T-cell (primary cell): ENCODE measurements at regions not wholly inside any gene's neighbourhood (a gene's known extent, or its start where the extent isn't known, plus 50 kb on each side); places are given as distances from the start of the nearest gene placed in this dataset.

ENCODE experiments used
- ATAC-seq, 4 experiments: fragments of 200-7000 bp in 3 of 4; fragments of 150-1000 bp in 1 of 4; cut with Tn5 transposase; replicated peaks in 1 of 4; 1 replicate in 3 of 4; 2 replicates in 1 of 4; pipeline ENCODE4 v1.10.0; 2021; ENCODE audit warnings: moderate library complexity in 3 of 4, mild to moderate bottlenecking in 2 of 4, moderate number of reproducible peaks in 1 of 4
- CTCF ChIA-PET, 2 donors: fragments of 300-600 bp; sonication (Branson Sonifier 250); formaldehyde crosslinking; loops; one replicate each; lab custom pipeline; 2022; ENCODE audit warnings: antibody characterized with exemption in 2 of 2; lab: Charles Lee
- POLR2A ChIA-PET, 2 donors: fragments of 300-600 bp; sonication (Branson Sonifier 250); formaldehyde crosslinking; loops; one replicate each; lab custom pipeline; 2022; ENCODE audit warnings: antibody characterized with exemption in 2 of 2; lab: Charles Lee
- DNase-seq, 35 experiments: peaks; one replicate each; pipeline versions ENCODE4 v3.0.0 to v3.0.0-alpha.2; 2013 to 2023
- H3K27ac ChIP-seq: one replicate; pipeline ENCODE4 v1.5.1; 2013; ENCODE audit warnings: low read length
- H3K27me3 ChIP-seq, 2 experiments: replicated peaks in 1 of 2; 1 replicate in 1 of 2; 2 replicates in 1 of 2; pipeline versions ENCODE4 v1.6.1 to v1.7.0; 2013; ENCODE audit warnings: low read length in 1 of 2, mixed read lengths in 1 of 2; ENCODE audit not compliant: control insufficient read depth in 2 of 2, insufficient read depth in 2 of 2; ENCODE audit errors: extremely low read depth in 1 of 2
- H3K36me3 ChIP-seq, 2 donors: 1 replicate in 1 of 2; 2 replicates in 1 of 2; pipeline versions ENCODE4 v1.6.1 to v1.7.0; 2013; ENCODE audit warnings: low read length in 1 of 2; ENCODE audit not compliant: control insufficient read depth in 2 of 2, insufficient read depth in 1 of 2; ENCODE audit errors: extremely low read depth in 1 of 2
- H3K4me1 ChIP-seq, 2 experiments: 1 replicate in 1 of 2; 2 replicates in 1 of 2; pipeline versions ENCODE4 v1.6.1 to v1.7.0; 2013; ENCODE audit warnings: low read length in 2 of 2, mixed read lengths in 1 of 2; ENCODE audit not compliant: insufficient read depth in 2 of 2, control insufficient read depth in 1 of 2; ENCODE audit errors: extremely low read depth in 1 of 2
- H3K4me3 ChIP-seq, 2 donors: 1 replicate in 1 of 2; 2 replicates in 1 of 2; pipeline versions ENCODE4 v1.5.1 to v1.7.0; 2013; ENCODE audit warnings: mild to moderate bottlenecking in 2 of 2, low read length in 1 of 2, moderate library complexity in 1 of 2; ENCODE audit not compliant: control insufficient read depth in 1 of 2; ENCODE audit errors: extremely low read depth in 1 of 2
- H3K9me3 ChIP-seq: 2 replicates; pipeline ENCODE4 v1.7.0; 2013
- H3K27ac Mint-ChIP-seq, 2 donors: one replicate each; pipeline ENCODE4 v1.8.0; 2020 to 2021; ENCODE audit warnings: mild to moderate bottlenecking in 2 of 2, mixed read lengths in 2 of 2
- H3K27me3 Mint-ChIP-seq, 2 donors: one replicate each; pipeline ENCODE4 v1.8.0; 2021 to 2022; ENCODE audit warnings: mixed read lengths in 2 of 2
- H3K36me3 Mint-ChIP-seq: one replicate; pipeline ENCODE4 v1.8.0; 2021; ENCODE audit warnings: mixed read lengths
- H3K4me1 Mint-ChIP-seq, 3 donors: one replicate each; pipeline ENCODE4 v1.8.0; 2020 to 2022; ENCODE audit warnings: mixed read lengths in 3 of 3, mild to moderate bottlenecking in 1 of 3
- H3K4me3 Mint-ChIP-seq, 3 donors: one replicate each; pipeline ENCODE4 v1.8.0; 2020 to 2022; ENCODE audit warnings: mild to moderate bottlenecking in 3 of 3, mixed read lengths in 3 of 3, moderate library complexity in 3 of 3
- H3K9me3 Mint-ChIP-seq, 3 donors: one replicate each; pipeline ENCODE4 v1.8.0; 2020 to 2022; ENCODE audit warnings: mixed read lengths in 3 of 3
- WGBS: methylation state at CpG from one replicate; pipeline ENCODE4 v1.1.5; 2013; ENCODE audit warnings: missing lambda C conversion rate; ENCODE audit not compliant: insufficient coverage; 5-methylcytosine and 5-hydroxymethylcytosine counted together

GRCh38 chr4:11589676-11590075 is 161.0 kb upstream of the HS3ST1 start:
- POLR2A ChIA-PET: no interaction called here
- no peaks in the 10 kb centered on the region for H3K36me3 ChIP-seq
- Mint-ChIP-seq H3K4me3 (no peak overlapping the region), H3K27ac (no peak overlapping the region), H3K27me3 (no peaks in the 10 kb centered on the region), H3K4me1 (no peaks in the 10 kb centered on the region), H3K9me3 (no peaks in the 10 kb centered on the region), H3K36me3 (no peaks in the 10 kb centered on the region)
- ATAC-seq: no peak
- WGBS: 87% methylated on average over 1 of the region's 1 CpG
- DNase-seq: no peak
- no peak overlapping the region for H3K4me3 ChIP-seq
- H3K4me1 ChIP-seq: no peaks in the 10 kb centered on the region
- H3K27me3 ChIP-seq: no peaks in the 10 kb centered on the region
- no peaks in the 10 kb centered on the region for H3K9me3 ChIP-seq
- H3K27ac ChIP-seq: no peak overlapping the region
- CTCF ChIA-PET: no interaction called here

DNA sequence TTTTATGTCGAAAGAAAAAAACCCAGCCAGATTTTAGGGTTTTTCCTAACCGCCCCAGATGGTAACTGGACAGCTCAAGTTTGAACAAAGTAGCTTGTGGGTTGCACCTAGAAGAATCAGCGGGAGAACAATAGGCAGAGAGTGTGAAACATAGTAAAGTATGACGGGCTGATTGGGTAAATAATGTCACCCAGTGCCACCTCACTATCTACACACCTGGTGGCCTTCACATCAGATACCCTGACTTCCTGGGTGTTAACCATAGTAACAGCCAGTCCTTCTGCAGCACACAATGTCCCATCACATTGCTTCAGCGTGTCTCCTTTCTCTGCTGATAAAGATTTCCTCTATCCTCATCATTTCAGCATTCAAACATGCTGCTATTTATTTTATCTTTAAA is 159.1 kb upstream of the HS3ST1 start:
- Mint-ChIP-seq H3K9me3 (no peaks in the 10 kb centered on the region), H3K27ac (no peak overlapping the region), H3K27me3 (peaks cover 0 to 8% of the 10 kb centered on the region in 2 donors), H3K36me3 (no peaks in the 10 kb centered on the region), H3K4me3 (no peak overlapping the region), H3K4me1 (no peaks in the 10 kb centered on the region)
- 86% methylated on average over 1 of the region's 5 CpGs for WGBS
- Histone ChIP-seq H3K27me3 (peaks cover 0 to 3% of the 10 kb centered on the region in 2 experiments), H3K4me1 (no peaks in the 10 kb centered on the region), H3K36me3 (no peaks in the 10 kb centered on the region), H3K4me3 (no peak overlapping the region), H3K9me3 (no peaks in the 10 kb centered on the region), H3K27ac (no peak overlapping the region)
- CTCF ChIA-PET: interaction anchor here in 1 of 2 donors (0.7 kb wide), 1 partner anchor 168 kb away, joined by 7 read pairs; no protein-coding TSS in a partner anchor
- no peak for DNase-seq
- no peak for ATAC-seq
- POLR2A ChIA-PET: no interaction called here

DNA sequence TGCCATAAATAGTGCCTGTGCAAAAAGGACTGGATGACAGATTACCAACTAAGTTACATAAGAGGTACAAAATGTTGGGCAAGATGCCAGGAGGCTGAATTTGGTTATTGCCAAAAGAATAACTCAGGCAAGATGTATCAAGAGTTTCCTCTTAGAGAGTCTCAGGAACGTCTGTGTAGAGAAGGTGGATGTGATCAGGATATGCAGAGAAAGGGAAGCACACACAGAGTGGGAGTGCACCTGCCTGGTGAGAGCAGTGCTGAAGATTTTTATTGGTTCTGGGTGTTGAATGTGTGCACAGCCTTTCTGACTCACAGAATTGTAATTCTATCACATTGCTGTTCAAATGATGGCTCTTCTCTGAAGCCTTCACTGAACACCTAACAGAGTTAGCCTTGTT is 156.8 kb upstream of the HS3ST1 start:
- peaks cover 0 to 8% of the 10 kb centered on the region in 2 donors for H3K27me3 Mint-ChIP-seq
- H3K4me3 Mint-ChIP-seq: no peak overlapping the region
- ATAC-seq: no peak
- no peak overlapping the region for H3K27ac ChIP-seq
- ChIA-PET CTCF (no interaction called here), POLR2A (no interaction called here)
- no peaks in the 10 kb centered on the region for H3K36me3 Mint-ChIP-seq
- no peaks in the 10 kb centered on the region for H3K36me3 ChIP-seq
- peaks cover 0 to 3% of the 10 kb centered on the region in 2 experiments for H3K27me3 ChIP-seq
- no peaks in the 10 kb centered on the region for H3K4me1 ChIP-seq
- no peak overlapping the region for H3K27ac Mint-ChIP-seq
- no peak overlapping the region for H3K4me3 ChIP-seq
- no peak for DNase-seq
- H3K9me3 Mint-ChIP-seq: peaks cover 5 to 6% (median 5%) of the 10 kb centered on the region in 3 donors
- H3K9me3 ChIP-seq: no peaks in the 10 kb centered on the region
- no peaks in the 10 kb centered on the region for H3K4me1 Mint-ChIP-seq
- 11% methylated on average over 1 of the region's 1 CpG for WGBS

- no peak overlapping the region for H3K4me3 Mint-ChIP-seq
- CTCF ChIA-PET: no interaction called here
- ATAC-seq: no peak
- Histone ChIP-seq H3K9me3 (no peaks in the 10 kb centered on the region), H3K4me3 (no peak overlapping the region), H3K4me1 (no peaks in the 10 kb centered on the region), H3K36me3 (no peaks in the 10 kb centered on the region), H3K27me3 (no peaks in the 10 kb centered on the region), H3K27ac (no peak overlapping the region)
- peaks cover 0 to 4% (median 3%) of the 10 kb centered on the region in 3 donors for H3K9me3 Mint-ChIP-seq
- no peak for DNase-seq
- H3K27ac Mint-ChIP-seq: no peak overlapping the region
- H3K36me3 Mint-ChIP-seq: no peaks in the 10 kb centered on the region
- H3K27me3 Mint-ChIP-seq: no peaks in the 10 kb centered on the region
- POLR2A ChIA-PET: no interaction called here
- no peaks in the 10 kb centered on the region for H3K4me1 Mint-ChIP-seq
Observed at GRCh38 chr4:11568511-11568910, 139.8 kb upstream of the HS3ST1 start.

DNA sequence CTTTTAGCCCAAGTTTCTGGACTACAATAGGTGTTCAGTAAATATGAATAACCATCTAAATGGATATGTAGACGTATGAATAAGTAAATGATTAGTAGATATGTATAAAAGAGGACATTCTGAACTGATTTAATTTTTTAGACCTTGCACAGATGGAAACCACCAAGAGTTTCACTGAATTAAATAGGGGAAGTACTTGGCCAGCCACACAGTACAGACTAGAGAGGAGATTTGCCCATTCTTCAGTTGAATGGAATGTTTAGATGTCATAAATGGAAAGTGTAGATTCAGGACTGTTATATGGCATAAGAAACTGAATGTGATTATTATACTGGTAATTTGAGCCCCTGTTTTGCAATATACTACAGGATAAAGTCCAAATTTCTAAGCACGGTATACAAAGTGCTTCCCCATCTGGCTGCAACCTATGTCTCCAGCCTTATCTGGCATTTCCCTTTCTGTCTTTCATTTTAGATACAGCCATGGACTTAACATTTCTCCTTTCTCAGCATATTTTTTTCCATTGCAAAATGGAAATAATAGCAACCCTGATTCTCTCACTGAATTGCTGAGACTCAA is 137.8 kb upstream of the HS3ST1 start:
- H3K36me3 Mint-ChIP-seq: no peaks in the 10 kb centered on the region
- H3K27ac Mint-ChIP-seq: no peak overlapping the region
- no peaks in the 10 kb centered on the region for H3K4me1 ChIP-seq
- no peak for DNase-seq
- peaks cover 0 to 4% (median 3%) of the 10 kb centered on the region in 3 donors for H3K9me3 Mint-ChIP-seq
- no peak overlapping the region for H3K4me3 ChIP-seq
- no peaks in the 10 kb centered on the region for H3K27me3 Mint-ChIP-seq
- POLR2A ChIA-PET: no interaction called here
- no peak overlapping the region for H3K4me3 Mint-ChIP-seq
- ATAC-seq: no peak
- no peaks in the 10 kb centered on the region for H3K27me3 ChIP-seq
- H3K36me3 ChIP-seq: no peaks in the 10 kb centered on the region
- CTCF ChIA-PET: no interaction called here
- no peaks in the 10 kb centered on the region for H3K9me3 ChIP-seq
- no peak overlapping the region for H3K27ac ChIP-seq
- WGBS: no CpG with 5 or more reads among the region's 2 CpGs
- H3K4me1 Mint-ChIP-seq: no peaks in the 10 kb centered on the region

DNA sequence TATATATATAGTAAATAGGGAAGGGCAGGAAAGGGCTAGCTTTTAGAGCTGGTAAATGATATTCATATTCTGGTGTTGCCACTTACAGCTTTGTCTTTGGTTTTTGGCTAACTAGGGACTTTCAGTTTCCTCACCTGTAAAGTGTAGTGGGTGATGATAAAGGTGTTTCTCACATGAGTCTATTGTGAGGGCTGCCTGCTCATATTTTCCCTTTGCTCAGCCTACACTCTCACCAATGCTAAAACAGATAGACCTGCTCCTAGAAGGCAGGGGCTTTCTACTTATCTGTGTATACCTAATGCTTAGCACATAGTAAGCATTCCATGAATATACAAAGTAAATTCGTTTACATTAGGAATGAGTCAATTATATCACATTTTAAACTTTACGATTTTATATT is 137.2 kb upstream of the HS3ST1 start:
- no CpG with 5 or more reads among the region's 2 CpGs for WGBS
- H3K4me1 Mint-ChIP-seq: no peaks in the 10 kb centered on the region
- ChIA-PET POLR2A (no interaction called here), CTCF (no interaction called here)
- Histone ChIP-seq H3K27ac (no peak overlapping the region), H3K36me3 (no peaks in the 10 kb centered on the region), H3K27me3 (no peaks in the 10 kb centered on the region), H3K4me3 (no peak overlapping the region), H3K9me3 (no peaks in the 10 kb centered on the region), H3K4me1 (no peaks in the 10 kb centered on the region)
- ATAC-seq (no peak), DNase-seq (no peak)
- no peaks in the 10 kb centered on the region for H3K36me3 Mint-ChIP-seq
- H3K27ac Mint-ChIP-seq: no peak overlapping the region
- no peaks in the 10 kb centered on the region for H3K27me3 Mint-ChIP-seq
- no peak overlapping the region for H3K4me3 Mint-ChIP-seq
- peaks cover 0 to 4% (median 3%) of the 10 kb centered on the region in 3 donors for H3K9me3 Mint-ChIP-seq

GRCh38 chr4:11565213-11565612 is 136.5 kb upstream of the HS3ST1 start:
- no CpG with 5 or more reads among the region's 1 CpG for WGBS
- H3K9me3 ChIP-seq: no peaks in the 10 kb centered on the region
- no peaks in the 10 kb centered on the region for H3K27me3 ChIP-seq
- DNase-seq: no peak
- H3K27me3 Mint-ChIP-seq: no peaks in the 10 kb centered on the region
- peaks cover 0 to 4% (median 3%) of the 10 kb centered on the region in 3 donors for H3K9me3 Mint-ChIP-seq
- H3K4me3 ChIP-seq: no peak overlapping the region
- H3K27ac Mint-ChIP-seq: no peak overlapping the region
- H3K36me3 Mint-ChIP-seq: no peaks in the 10 kb centered on the region
- H3K36me3 ChIP-seq: no peaks in the 10 kb centered on the region
- ATAC-seq: no peak
- no peak overlapping the region for H3K4me3 Mint-ChIP-seq
- POLR2A ChIA-PET: no interaction called here
- no peaks in the 10 kb centered on the region for H3K4me1 Mint-ChIP-seq
- CTCF ChIA-PET: no interaction called here
- no peak overlapping the region for H3K27ac ChIP-seq
- no peaks in the 10 kb centered on the region for H3K4me1 ChIP-seq
